MM.1S (cell line): ENCODE measurements at regions not wholly inside any gene's neighbourhood (a gene's known extent, or its start where the extent isn't known, plus 50 kb on each side); places are given as distances from the start of the nearest gene placed in this dataset.

Experiments used
- DNase-seq: peaks from one replicate; pipeline ENCODE4 v3.0.0-alpha.2; 2015
- H2AFZ ChIP-seq: fragments of 300-600 bp; sonication (generic); 2 replicates; pipeline ENCODE4 v1.6.0; 2016; ENCODE audit warnings: antibody characterized with exemption, low read length
- H3F3A ChIP-seq: fragments of 300-600 bp; sonication (generic); 2 replicates; pipeline ENCODE4 v1.6.1; 2016; ENCODE audit warnings: mild to moderate bottlenecking, antibody characterized with exemption, low read length, moderate library complexity, mixed read lengths; ENCODE audit not compliant: insufficient read depth
- H3K27ac ChIP-seq: fragments of 300-600 bp; sonication (generic); 2 replicates; pipeline ENCODE4 v1.5.1; 2016; ENCODE audit warnings: mild to moderate bottlenecking, low read length
- H3K27me3 ChIP-seq: fragments of 300-600 bp; sonication (generic); replicated peaks from 2 replicates; pipeline ENCODE4 v1.6.0; 2016; ENCODE audit warnings: low read length; ENCODE audit not compliant: insufficient read depth
- H3K36me3 ChIP-seq: fragments of 300-600 bp; sonication (generic); replicated peaks from 2 replicates; pipeline ENCODE4 v1.6.1; 2016; ENCODE audit warnings: mild to moderate bottlenecking, low read length, mixed read lengths; ENCODE audit not compliant: insufficient read depth
- H3K4me1 ChIP-seq: fragments of 300-600 bp; sonication (generic); 2 replicates; pipeline ENCODE4 v1.6.1; 2016; ENCODE audit warnings: low read length, mixed read lengths
- H3K4me2 ChIP-seq: fragments of 300-600 bp; sonication (generic); 2 replicates; pipeline ENCODE4 v1.6.0; 2016; ENCODE audit warnings: low read depth, low read length
- H3K4me3 ChIP-seq: fragments of 300-600 bp; sonication (generic); 2 replicates; pipeline ENCODE4 v1.5.1; 2016; ENCODE audit warnings: low read length, mixed read lengths
- H3K79me2 ChIP-seq: fragments of 300-600 bp; sonication (generic); 2 replicates; pipeline ENCODE4 v1.6.1; 2016; ENCODE audit warnings: mixed run types, low read length, mixed read lengths
- H3K9ac ChIP-seq: fragments of 300-600 bp; sonication (generic); 2 replicates; pipeline ENCODE4 v1.6.1; 2016; ENCODE audit warnings: low read length, mixed read lengths
- H3K9me2 ChIP-seq: fragments of 300-600 bp; sonication (generic); replicated peaks from 2 replicates; pipeline ENCODE4 v1.6.1; 2016; ENCODE audit warnings: mild to moderate bottlenecking, low read length, mixed read lengths; ENCODE audit not compliant: insufficient read depth
- H3K9me3 ChIP-seq: fragments of 300-600 bp; sonication (generic); replicated peaks from 2 replicates; pipeline ENCODE4 v1.6.1; 2016; ENCODE audit warnings: mild to moderate bottlenecking, low read length, mixed read lengths; ENCODE audit not compliant: insufficient read depth
- H4K20me1 ChIP-seq: fragments of 300-600 bp; sonication (generic); 2 replicates; pipeline ENCODE4 v1.6.1; 2016; ENCODE audit warnings: mild to moderate bottlenecking, low read length, moderate library complexity, mixed read lengths; ENCODE audit not compliant: insufficient read depth
- CTCF ChIP-seq: fragments of 300-600 bp; sonication (generic); IDR thresholded peaks from 2 replicates; pipeline ENCODE4 v1.5.1; 2016; ENCODE audit warnings: antibody characterized with exemption, low read length, mixed read lengths
- EZH2 ChIP-seq: fragments of 300-600 bp; sonication (generic); optimal IDR thresholded peaks from 2 replicates; pipeline ENCODE3; 2017; ENCODE audit warnings: low read depth, mild to moderate bottlenecking, antibody characterized with exemption, low read length, mixed read lengths
- EZH2phosphoT487 ChIP-seq: fragments of 300-600 bp; sonication (generic); IDR thresholded peaks from 2 replicates; pipeline ENCODE4 v1.6.1; 2018; ENCODE audit warnings: antibody characterized with exemption, low read length

GRCh38 chr11:92505689-92506088 is 281.1 kb downstream of the FAT3 start:
- H3K9ac ChIP-seq: no peak overlapping the region
- no peaks in the 10 kb centered on the region for H3K9me3 ChIP-seq
- DNase-seq: no peak

GRCh38 chr11:92506809-92507336 is 282.3 kb downstream of the FAT3 start:
- no peak overlapping the region for H3K27ac ChIP-seq
- no peaks in the 10 kb centered on the region for H3K4me1 ChIP-seq
- no peak overlapping the region for H2AFZ ChIP-seq
- H3K4me3 ChIP-seq: no peak overlapping the region
- H3K4me2 ChIP-seq: no peak overlapping the region
- no peaks in the 10 kb centered on the region for H3K9me2 ChIP-seq
- H3F3A ChIP-seq: no peaks in the 10 kb centered on the region
- H3K36me3 ChIP-seq: no peaks in the 10 kb centered on the region
- H3K27me3 ChIP-seq: no peaks in the 10 kb centered on the region
- no peaks in the 10 kb centered on the region for H3K9me3 ChIP-seq
- DNase-seq: no peak
- no peaks in the 10 kb centered on the region for H3K79me2 ChIP-seq
- no peaks in the 10 kb centered on the region for H4K20me1 ChIP-seq
- no peak overlapping the region for H3K9ac ChIP-seq
- no peak for TF ChIP-seq EZH2phosphoT487
- TF ChIP-seq EZH2: no peak
- TF ChIP-seq CTCF: no peak

More at GRCh38 chr11:92505689-92506088, 281.1 kb downstream of the FAT3 start:
- Histone ChIP-seq H3K79me2 (no peaks in the 10 kb centered on the region), H3K27me3 (no peaks in the 10 kb centered on the region), H3K4me3 (no peak overlapping the region), H2AFZ (no peak overlapping the region), H3K36me3 (no peaks in the 10 kb centered on the region), H3F3A (no peaks in the 10 kb centered on the region), H3K9me2 (no peaks in the 10 kb centered on the region), H3K4me1 (no peaks in the 10 kb centered on the region), H3K27ac (no peak overlapping the region), H3K4me2 (no peak overlapping the region), H4K20me1 (no peaks in the 10 kb centered on the region)
- TF ChIP-seq EZH2phosphoT487: no peak
- TF ChIP-seq EZH2: no peak
- TF ChIP-seq CTCF: no peak

GRCh38 chr11:92510591-92510990 is 286.0 kb downstream of the FAT3 start:
- H3K4me1 ChIP-seq: no peaks in the 10 kb centered on the region
- no peaks in the 10 kb centered on the region for H3F3A ChIP-seq
- H3K4me3 ChIP-seq: no peak overlapping the region
- H3K4me2 ChIP-seq: no peak overlapping the region
- no peaks in the 10 kb centered on the region for H3K9me2 ChIP-seq
- no peaks in the 10 kb centered on the region for H3K9me3 ChIP-seq
- no peaks in the 10 kb centered on the region for H3K36me3 ChIP-seq
- H3K79me2 ChIP-seq: no peaks in the 10 kb centered on the region
- H3K27me3 ChIP-seq: no peaks in the 10 kb centered on the region
- no peaks in the 10 kb centered on the region for H4K20me1 ChIP-seq
- no peak overlapping the region for H3K27ac ChIP-seq
- TF ChIP-seq EZH2phosphoT487: no peak
- DNase-seq: no peak
- no peak overlapping the region for H3K9ac ChIP-seq
- H2AFZ ChIP-seq: no peak overlapping the region

- no peak overlapping the region for H3K9ac ChIP-seq
- no peaks in the 10 kb centered on the region for H3K27me3 ChIP-seq
- H3K27ac ChIP-seq: no peak overlapping the region
- no peak overlapping the region for H2AFZ ChIP-seq
- no peak for TF ChIP-seq CTCF
- TF ChIP-seq EZH2phosphoT487: no peak
- no peak for TF ChIP-seq EZH2
- H3F3A ChIP-seq: no peaks in the 10 kb centered on the region
- no peaks in the 10 kb centered on the region for H3K36me3 ChIP-seq
- no peaks in the 10 kb centered on the region for H3K9me2 ChIP-seq
- H3K9me3 ChIP-seq: no peaks in the 10 kb centered on the region
- no peaks in the 10 kb centered on the region for H3K4me1 ChIP-seq
- no peak overlapping the region for H3K4me2 ChIP-seq
- DNase-seq: no peak
- H3K79me2 ChIP-seq: no peaks in the 10 kb centered on the region
- H4K20me1 ChIP-seq: no peaks in the 10 kb centered on the region
- H3K4me3 ChIP-seq: no peak overlapping the region
Observed at GRCh38 chr11:92511522-92512203, 287.0 kb downstream of the FAT3 start.
